Nephron (organoid): ENCODE measurements at regions not wholly inside any gene's neighbourhood (a gene's known extent, or its start where the extent isn't known, plus 50 kb on each side); places are given as distances from the start of the nearest gene placed in this dataset.

ENCODE experiments used
- H3K27ac Mint-ChIP-seq, 3 experiments: 2 replicates each; pipeline ENCODE4 v1.8.0; 2020; ENCODE audit warnings: mixed read lengths in 3 of 3, mild to moderate bottlenecking in 2 of 3, moderate library complexity in 1 of 3
- H3K27me3 Mint-ChIP-seq: 2 replicates; pipeline ENCODE4 v1.8.0; 2021; ENCODE audit warnings: low read depth, mild to moderate bottlenecking, moderate library complexity, mixed read lengths
- H3K36me3 Mint-ChIP-seq: 2 replicates; pipeline ENCODE4 v1.8.0; 2020; ENCODE audit warnings: low read depth, mixed read lengths
- H3K4me1 Mint-ChIP-seq: 2 replicates; pipeline ENCODE4 v1.8.0; 2020; ENCODE audit warnings: mixed read lengths
- H3K4me3 Mint-ChIP-seq, 3 experiments: 2 replicates each; pipeline ENCODE4 v1.8.0; 2020; ENCODE audit warnings: mild to moderate bottlenecking in 3 of 3, mixed read lengths in 3 of 3, moderate library complexity in 2 of 3
- H3K9me3 Mint-ChIP-seq: 2 replicates; pipeline ENCODE4 v1.8.0; 2020; ENCODE audit warnings: mixed read lengths
- TF ChIP-seq, protein P1 (sequence below), 3 experiments: fragments of 200-600 bp; sonication (generic); IDR thresholded peaks; one replicate each; pipeline ENCODE4 v1.5.0; 2021; ENCODE audit warnings: antibody characterized with exemption in 3 of 3; ENCODE audit not compliant: unreplicated experiment in 3 of 3

DNA sequence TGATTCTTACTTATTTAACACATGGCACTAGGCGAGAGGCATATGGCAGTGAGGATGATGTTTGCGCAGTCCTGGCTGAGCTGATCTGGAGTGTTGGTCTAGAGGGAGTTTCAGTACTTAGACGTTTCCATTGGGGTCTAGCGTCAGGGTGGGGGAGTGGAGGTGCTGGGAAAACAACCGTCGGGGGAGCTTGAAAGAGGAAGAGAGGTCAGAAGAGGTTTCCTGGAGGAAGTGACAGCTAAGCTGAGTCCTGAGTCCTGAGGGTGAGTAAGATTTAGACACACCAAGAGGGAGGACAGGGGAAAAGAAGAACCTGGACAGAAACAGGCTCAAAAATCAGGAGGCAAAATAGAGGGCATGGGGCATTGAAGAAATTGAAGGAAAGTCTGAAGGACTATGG lies 81.4 kb downstream of the ALOX5AP start:
- no peaks in the 10 kb centered on the region for H3K4me1 Mint-ChIP-seq

DNA sequence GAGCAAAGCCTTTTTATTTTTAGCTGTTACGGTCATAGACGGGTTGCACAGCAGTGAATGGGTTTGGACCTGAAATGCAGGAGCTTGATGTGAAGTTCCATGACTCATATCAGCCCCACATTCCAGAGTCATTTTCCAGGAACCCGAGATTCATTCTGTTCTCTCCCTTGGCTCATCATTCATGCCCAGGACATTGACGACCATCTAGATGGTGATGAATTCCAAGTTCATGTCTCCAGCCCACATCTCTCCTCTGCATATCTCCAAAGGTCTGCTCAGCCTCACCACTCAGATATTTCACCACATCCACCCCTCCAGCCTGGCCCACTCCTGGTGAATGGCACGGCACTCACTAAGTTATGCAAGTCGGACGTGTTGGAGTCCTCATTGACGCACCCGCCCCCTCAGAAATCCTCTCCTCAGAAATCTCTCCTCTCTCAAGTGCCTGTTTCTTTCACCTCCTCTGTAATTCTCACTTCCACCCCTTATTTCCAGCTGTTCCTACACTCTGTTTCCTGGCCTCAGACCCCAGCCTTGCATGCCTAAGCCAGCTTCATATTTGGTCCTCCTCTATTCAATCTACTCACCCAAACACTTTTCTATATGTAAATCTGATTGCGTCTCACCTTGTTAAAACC lies 83.1 kb downstream of the ALOX5AP start:
- peaks cover 10% of the 10 kb centered on the region for H3K27me3 Mint-ChIP-seq
- no peaks in the 10 kb centered on the region for H3K4me1 Mint-ChIP-seq
- H3K36me3 Mint-ChIP-seq, result no peaks in the 10 kb centered on the region
- H3K4me3 Mint-ChIP-seq, result no peak overlapping the region
- no peaks in the 10 kb centered on the region for H3K9me3 Mint-ChIP-seq
- no peak overlapping the region for H3K27ac Mint-ChIP-seq
- TF ChIP-seq, protein P1, sequence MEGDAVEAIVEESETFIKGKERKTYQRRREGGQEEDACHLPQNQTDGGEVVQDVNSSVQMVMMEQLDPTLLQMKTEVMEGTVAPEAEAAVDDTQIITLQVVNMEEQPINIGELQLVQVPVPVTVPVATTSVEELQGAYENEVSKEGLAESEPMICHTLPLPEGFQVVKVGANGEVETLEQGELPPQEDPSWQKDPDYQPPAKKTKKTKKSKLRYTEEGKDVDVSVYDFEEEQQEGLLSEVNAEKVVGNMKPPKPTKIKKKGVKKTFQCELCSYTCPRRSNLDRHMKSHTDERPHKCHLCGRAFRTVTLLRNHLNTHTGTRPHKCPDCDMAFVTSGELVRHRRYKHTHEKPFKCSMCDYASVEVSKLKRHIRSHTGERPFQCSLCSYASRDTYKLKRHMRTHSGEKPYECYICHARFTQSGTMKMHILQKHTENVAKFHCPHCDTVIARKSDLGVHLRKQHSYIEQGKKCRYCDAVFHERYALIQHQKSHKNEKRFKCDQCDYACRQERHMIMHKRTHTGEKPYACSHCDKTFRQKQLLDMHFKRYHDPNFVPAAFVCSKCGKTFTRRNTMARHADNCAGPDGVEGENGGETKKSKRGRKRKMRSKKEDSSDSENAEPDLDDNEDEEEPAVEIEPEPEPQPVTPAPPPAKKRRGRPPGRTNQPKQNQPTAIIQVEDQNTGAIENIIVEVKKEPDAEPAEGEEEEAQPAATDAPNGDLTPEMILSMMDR (IDR thresholded peaks at IDR 0.05; ENCODE audit: unreplicated experiment in 3 of 3), result no peak

More for the DNA sequence above, 81.4 kb downstream of the ALOX5AP start:
- H3K4me3 Mint-ChIP-seq, result no peak overlapping the region
- TF ChIP-seq, protein P1 (IDR thresholded peaks at IDR 0.05; ENCODE audit: unreplicated experiment in 3 of 3), result no peak
- H3K9me3 Mint-ChIP-seq, result no peaks in the 10 kb centered on the region
- peaks cover 9% of the 10 kb centered on the region for H3K27me3 Mint-ChIP-seq
- no peaks in the 10 kb centered on the region for H3K36me3 Mint-ChIP-seq
- H3K27ac Mint-ChIP-seq, result no peak overlapping the region

DNA sequence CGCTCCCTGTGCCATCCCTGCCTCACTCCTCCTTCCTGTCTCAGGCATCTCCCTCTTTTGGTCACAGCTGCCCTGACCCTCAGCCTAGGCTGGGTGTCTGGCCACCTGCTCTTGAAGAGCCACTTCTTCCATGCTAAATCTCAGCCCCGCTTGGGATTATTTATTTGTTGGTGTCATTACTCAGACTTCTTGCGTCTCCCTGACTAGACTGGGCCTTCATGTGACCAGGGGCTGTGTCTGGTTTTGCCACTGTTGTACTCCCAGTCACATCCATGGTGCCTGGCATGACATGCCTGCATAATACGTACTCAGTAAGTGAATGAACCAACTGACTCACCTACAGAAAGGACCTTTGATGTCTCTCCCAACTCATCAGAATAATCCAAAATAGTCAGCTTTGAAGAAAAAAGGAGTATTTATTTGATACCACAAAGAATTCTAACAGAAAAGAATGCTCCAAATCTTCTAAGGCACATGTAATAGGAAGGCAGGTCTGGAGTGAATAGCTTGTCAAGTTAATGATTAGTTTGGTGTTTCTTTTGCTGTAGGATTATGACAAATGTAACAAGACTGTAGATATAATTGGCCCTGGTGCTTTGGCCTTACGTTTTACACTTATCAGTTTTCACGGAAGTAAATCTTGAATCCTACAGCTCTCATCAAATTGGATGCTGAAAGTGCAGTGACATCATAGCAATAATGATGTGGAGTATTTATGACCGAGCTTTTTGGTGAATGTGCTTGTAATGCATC lies 84.0 kb downstream of the ALOX5AP start:
- peak overlapping the region in 2 of 3 experiments; percentile 13 to 54 for H3K27ac Mint-ChIP-seq

DNA sequence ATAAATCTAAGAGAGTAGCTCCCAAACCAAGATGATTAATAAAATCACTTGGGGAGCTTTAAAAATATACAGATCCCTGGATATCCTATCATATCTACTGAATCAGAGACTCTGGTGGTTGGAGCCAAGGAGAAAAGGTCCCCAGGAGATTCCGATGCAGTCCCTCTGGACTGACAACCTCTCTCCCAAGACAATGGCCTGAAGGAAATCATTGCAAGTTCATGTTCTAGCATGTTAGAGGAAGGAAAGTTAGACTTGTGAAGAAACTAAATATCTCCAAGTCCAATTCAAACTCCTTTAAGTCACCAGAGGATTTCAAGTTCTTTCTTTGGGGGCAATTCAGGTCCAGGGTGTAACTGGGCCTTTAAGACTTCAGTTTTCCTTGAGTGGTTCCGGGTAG lies 84.7 kb upstream of the MEDAG start:
- Mint-ChIP-seq H3K27me3 (peaks cover 10% of the 10 kb centered on the region), H3K27ac (no peak overlapping the region), H3K4me3 (no peak overlapping the region), H3K4me1 (no peaks in the 10 kb centered on the region), H3K9me3 (no peaks in the 10 kb centered on the region), H3K36me3 (no peaks in the 10 kb centered on the region)
- TF ChIP-seq, protein P1 (IDR thresholded peaks at IDR 0.05; ENCODE audit: unreplicated experiment in 3 of 3), result no peak

More for the DNA sequence above, 84.0 kb downstream of the ALOX5AP start:
- Mint-ChIP-seq H3K4me3 (no peak overlapping the region), H3K9me3 (no peaks in the 10 kb centered on the region), H3K36me3 (no peaks in the 10 kb centered on the region), H3K27me3 (peaks cover 10% of the 10 kb centered on the region), H3K4me1 (no peaks in the 10 kb centered on the region)
- TF ChIP-seq, protein P1 (IDR thresholded peaks at IDR 0.05; ENCODE audit: unreplicated experiment in 3 of 3), result no peak

DNA sequence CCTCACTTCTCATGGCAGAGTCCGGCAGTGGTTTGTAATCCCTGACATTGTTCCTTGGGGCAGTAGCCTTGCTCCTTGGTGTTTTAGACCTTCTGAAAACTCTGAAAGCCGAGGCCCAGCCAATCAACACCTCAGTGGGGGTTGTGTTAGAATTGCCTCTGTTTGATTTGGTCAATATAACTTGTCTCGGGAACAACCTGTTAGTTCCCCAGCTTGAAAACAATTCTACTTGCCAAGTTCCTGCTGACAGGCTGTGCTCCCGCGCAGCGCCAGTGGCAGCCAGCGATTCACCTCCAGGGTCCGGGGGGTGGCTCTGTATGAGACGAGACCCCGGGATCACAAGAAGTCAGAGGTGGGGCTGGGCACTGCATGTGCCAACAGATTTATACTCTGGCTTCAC lies 81.4 kb upstream of the MEDAG start:
- H3K36me3 Mint-ChIP-seq, result no peaks in the 10 kb centered on the region

More for the DNA sequence above, 81.4 kb upstream of the MEDAG start:
- H3K27ac Mint-ChIP-seq, result no peak overlapping the region
- peaks cover 14% of the 10 kb centered on the region for H3K27me3 Mint-ChIP-seq
- no peak overlapping the region for H3K4me3 Mint-ChIP-seq
- H3K4me1 Mint-ChIP-seq, result peaks cover 4% of the 10 kb centered on the region
- H3K9me3 Mint-ChIP-seq, result peaks cover 9% of the 10 kb centered on the region
- TF ChIP-seq, protein P1 (IDR thresholded peaks at IDR 0.05; ENCODE audit: unreplicated experiment in 3 of 3), result no peak
